Epithelial cell of prostate (primary cell): ENCODE measurements at regions not wholly inside any gene's neighbourhood (a gene's known extent, or its start where the extent isn't known, plus 50 kb on each side); places are given as distances from the start of the nearest gene placed in this dataset.

ENCODE experiments used
- DNase-seq: peaks from one replicate; pipeline ENCODE4 v3.0.0-alpha.2; 2011; ENCODE audit warnings: low read depth, low spot score
- H3K27ac ChIP-seq: fragments of 450-650 bp; 2 replicates; pipeline ENCODE4 v1.5.1; 2017; ENCODE audit warnings: mild to moderate bottlenecking

- H3K27ac ChIP-seq: peak overlapping the region; percentile 59
- DNase-seq: no peak
These were observed 804.8 kb upstream of the ZEB2 start for GRCh38 chr2:145324748-145325147.

GRCh38 chr2:145323512-145323911 lies 803.6 kb upstream of the ZEB2 start:
- DNase-seq: peak; percentile 43
- H3K27ac ChIP-seq: peak overlapping the region; percentile 59

- no peak overlapping the region for H3K27ac ChIP-seq
- DNase-seq: no peak
These were observed 801.4 kb upstream of the ZEB2 start for GRCh38 chr2:145321344-145321743.

GRCh38 chr2:145316496-145316895 lies 796.6 kb upstream of the ZEB2 start:
- no peak overlapping the region for H3K27ac ChIP-seq
- no peak for DNase-seq

GRCh38 chr2:145315053-145315452 lies 795.1 kb upstream of the ZEB2 start:
- H3K27ac ChIP-seq: no peak overlapping the region
- DNase-seq: no peak

- DNase-seq: no peak
- no peak overlapping the region for H3K27ac ChIP-seq
These were observed 794.3 kb upstream of the ZEB2 start for GRCh38 chr2:145314119-145314633.

GRCh38 chr2:145305889-145306288 lies 786.0 kb upstream of the ZEB2 start:
- no peak for DNase-seq
- H3K27ac ChIP-seq: no peak overlapping the region

- DNase-seq: no peak
- no peak overlapping the region for H3K27ac ChIP-seq
These were observed 784.6 kb upstream of the ZEB2 start for GRCh38 chr2:145304501-145304900.

GRCh38 chr2:145303536-145303935 lies 783.6 kb upstream of the ZEB2 start:
- no peak for DNase-seq
- H3K27ac ChIP-seq: no peak overlapping the region

- H3K27ac ChIP-seq: no peak overlapping the region
- no peak for DNase-seq
These were observed 783.0 kb upstream of the ZEB2 start for GRCh38 chr2:145302886-145303285.

- no peak for DNase-seq
These were observed 782.5 kb upstream of the ZEB2 start for GRCh38 chr2:145302451-145302850.

GRCh38 chr2:145299368-145299767 lies 779.4 kb upstream of the ZEB2 start:
- no peak overlapping the region for H3K27ac ChIP-seq
- no peak for DNase-seq

More at GRCh38 chr2:145302451-145302850, 782.5 kb upstream of the ZEB2 start:
- H3K27ac ChIP-seq: no peak overlapping the region

GRCh38 chr2:145292166-145292565 lies 772.2 kb upstream of the ZEB2 start:
- peak; percentile 14 for DNase-seq
- H3K27ac ChIP-seq: no peak overlapping the region

GRCh38 chr2:145290986-145291385 lies 771.1 kb upstream of the ZEB2 start:
- H3K27ac ChIP-seq: no peak overlapping the region
- DNase-seq: no peak

- H3K27ac ChIP-seq: no peak overlapping the region
- DNase-seq: no peak
These were observed 770.0 kb upstream of the ZEB2 start for GRCh38 chr2:145289946-145290345.

- H3K27ac ChIP-seq: no peak overlapping the region
- no peak for DNase-seq
These were observed 769.0 kb upstream of the ZEB2 start for GRCh38 chr2:145288650-145289496.

- no peak for DNase-seq
These were observed 767.8 kb upstream of the ZEB2 start for GRCh38 chr2:145287736-145288135.

GRCh38 chr2:145286716-145287275 lies 766.9 kb upstream of the ZEB2 start:
- H3K27ac ChIP-seq: no peak overlapping the region
- DNase-seq: no peak

More at GRCh38 chr2:145287736-145288135, 767.8 kb upstream of the ZEB2 start:
- H3K27ac ChIP-seq: no peak overlapping the region

- DNase-seq: no peak
These were observed 764.6 kb upstream of the ZEB2 start for GRCh38 chr2:145284551-145284950.

GRCh38 chr2:145283131-145283530 lies 763.2 kb upstream of the ZEB2 start:
- no peak for DNase-seq
- H3K27ac ChIP-seq: no peak overlapping the region

More at GRCh38 chr2:145284551-145284950, 764.6 kb upstream of the ZEB2 start:
- no peak overlapping the region for H3K27ac ChIP-seq

GRCh38 chr2:145277922-145278321 lies 758.0 kb upstream of the ZEB2 start:
- H3K27ac ChIP-seq: no peak overlapping the region
- no peak for DNase-seq
